Left lung (tissue), 4 donors: ENCODE measurements at regions not wholly inside any gene's neighbourhood (a gene's known extent, or its start where the extent isn't known, plus 50 kb on each side); places are given as distances from the start of the nearest gene placed in this dataset.
"Not testable (repeated sequence)": the region's sequence is repeated elsewhere in the genome, so short reads cannot be mapped to it uniquely, and the experiment has no call there.

Source experiments
- ATAC-seq: fragments of 200-7000 bp; cut with Tn5 transposase; one replicate; pipeline ENCODE4 v1.9.1; 2020; ENCODE audit warnings: moderate library complexity
- DNase-seq, 4 donors: peaks; one replicate each; pipeline ENCODE4 v3.0.0-alpha.2; 2013 to 2020
- H3K27ac ChIP-seq, 2 donors: fragments of 200-600 bp; sonication (generic) in 1 of 2; one replicate each; pipeline versions ENCODE4 v1.5.0 to v1.8.0; 2020 to 2021
- H3K27me3 ChIP-seq, 2 donors: fragments of 200-600 bp; sonication (generic) in 1 of 2; one replicate each; pipeline versions ENCODE4 v1.5.0 to v1.8.0; 2020 to 2021
- H3K36me3 ChIP-seq, 2 donors: fragments of 200-600 bp; sonication (generic) in 1 of 2; one replicate each; pipeline versions ENCODE4 v1.5.0 to v1.8.0; 2020 to 2021
- H3K4me1 ChIP-seq, 2 donors: fragments of 200-600 bp; one replicate each; pipeline ENCODE4 v1.8.0; 2021
- H3K4me3 ChIP-seq, 2 donors: fragments of 200-600 bp; sonication (generic) in 1 of 2; one replicate each; pipeline versions ENCODE4 v1.5.0 to v1.8.0; 2020 to 2021; ENCODE audit warnings: mild to moderate bottlenecking in 1 of 2
- H3K9me3 ChIP-seq, 2 donors: fragments of 200-600 bp; sonication (generic) in 1 of 2; one replicate each; pipeline versions ENCODE4 v1.5.0 to v1.8.0; 2020 to 2021
- CTCF ChIP-seq, 2 donors: fragments of 200-600 bp; sonication (generic) in 1 of 2; IDR thresholded peaks; one replicate each; pipeline versions ENCODE4 v1.5.0 to v1.8.0; 2021; ENCODE audit warnings: antibody characterized with exemption in 2 of 2
- intact Hi-C, 2 donors: fragments of 100-400 bp; cut with DNase I; formaldehyde crosslinking; loops; one replicate each; pipeline versions ENCODE4 v1.11.2 to v1.14.2; 2022
- donor health status: DM: no; HTN: yes; CAD: no.
- donor health status: DM: no; HTN: no; CAD: no.

DNA sequence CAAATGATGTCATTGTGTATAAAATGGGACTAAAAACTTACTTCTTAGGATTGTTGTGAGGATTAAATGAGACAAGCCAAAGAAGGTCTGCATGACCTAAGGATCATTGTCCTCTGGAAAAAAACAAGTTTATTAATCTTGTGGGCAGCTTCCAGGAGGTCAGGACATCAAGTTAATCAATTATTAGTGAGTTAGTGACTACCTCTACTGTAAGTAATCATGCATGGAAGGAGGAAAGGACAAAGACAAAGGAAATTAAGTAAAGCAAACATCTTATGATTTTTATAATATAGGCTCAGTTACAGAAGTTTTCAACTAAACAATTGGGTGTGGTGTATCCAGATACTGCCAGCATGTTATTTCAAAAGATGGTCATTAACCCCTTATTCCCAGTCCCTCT lies 129.3 kb upstream of the TUT7 start:
- DNase-seq (no peak), ATAC-seq (no peak)
- Histone ChIP-seq H3K27ac (no peak overlapping the region), H3K36me3 (no peaks in the 10 kb centered on the region), H3K4me3 (no peak overlapping the region), H3K4me1 (no peaks in the 10 kb centered on the region), H3K27me3 (no peaks in the 10 kb centered on the region), H3K9me3 (no peaks in the 10 kb centered on the region)
- no peak for TF ChIP-seq CTCF (IDR thresholded peaks at IDR 0.05)
- intact Hi-C loops = no loop called here

DNA sequence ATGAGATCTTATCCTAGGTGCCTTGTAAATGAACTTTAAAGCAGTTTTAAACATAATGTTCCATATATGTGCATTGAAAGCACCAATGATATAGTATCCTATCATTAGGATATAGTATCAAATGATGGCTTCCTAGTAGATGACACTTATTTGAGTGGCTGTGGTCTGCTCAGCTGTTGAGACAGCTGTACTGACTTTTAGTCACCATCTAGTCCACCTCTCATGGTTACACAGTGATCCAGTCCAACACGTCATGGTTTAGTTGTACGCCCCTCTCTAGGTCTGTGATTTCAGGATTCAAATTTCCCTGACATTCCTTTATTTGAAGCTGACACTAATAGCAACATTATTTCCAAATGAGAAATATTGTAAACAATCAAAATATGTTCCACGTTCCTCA lies 127.3 kb upstream of the TUT7 start:
- ATAC-seq = no peak
- Histone ChIP-seq H3K27me3 (peaks cover 0 to 5% of the 10 kb centered on the region in 2 donors), H3K4me1 (no peaks in the 10 kb centered on the region), H3K36me3 (no peaks in the 10 kb centered on the region), H3K9me3 (no peaks in the 10 kb centered on the region), H3K4me3 (no peak overlapping the region), H3K27ac (no peak overlapping the region)
- DNase-seq = no peak
- intact Hi-C loops = no loop called here
- no peak for TF ChIP-seq CTCF (IDR thresholded peaks at IDR 0.05)

DNA sequence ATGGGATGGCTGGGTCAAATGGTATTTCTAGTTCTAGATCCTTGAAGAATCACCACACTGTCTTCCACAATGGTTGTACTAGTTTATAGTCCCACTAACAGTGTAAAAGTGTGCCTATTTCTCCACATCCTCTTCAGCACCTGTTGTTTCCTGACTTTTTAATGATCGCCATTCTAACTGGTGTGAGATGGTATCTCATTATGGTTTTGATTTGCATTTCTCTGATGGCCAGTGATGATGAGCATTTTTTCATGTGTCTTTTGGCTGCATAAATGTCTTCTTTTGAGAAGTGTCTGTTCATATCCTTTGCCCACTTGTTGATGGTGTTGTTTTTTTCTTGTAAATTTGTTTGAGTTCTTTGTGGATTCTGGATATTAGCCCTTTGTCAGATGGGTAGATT lies 121.0 kb upstream of the TUT7 start:
- DNase-seq, intact Hi-C loops, H3K4me1 ChIP-seq, H3K9me3 ChIP-seq, H3K27me3 ChIP-seq, H3K27ac ChIP-seq, ATAC-seq, H3K4me3 ChIP-seq, H3K36me3 ChIP-seq: not testable (repeated sequence)

DNA sequence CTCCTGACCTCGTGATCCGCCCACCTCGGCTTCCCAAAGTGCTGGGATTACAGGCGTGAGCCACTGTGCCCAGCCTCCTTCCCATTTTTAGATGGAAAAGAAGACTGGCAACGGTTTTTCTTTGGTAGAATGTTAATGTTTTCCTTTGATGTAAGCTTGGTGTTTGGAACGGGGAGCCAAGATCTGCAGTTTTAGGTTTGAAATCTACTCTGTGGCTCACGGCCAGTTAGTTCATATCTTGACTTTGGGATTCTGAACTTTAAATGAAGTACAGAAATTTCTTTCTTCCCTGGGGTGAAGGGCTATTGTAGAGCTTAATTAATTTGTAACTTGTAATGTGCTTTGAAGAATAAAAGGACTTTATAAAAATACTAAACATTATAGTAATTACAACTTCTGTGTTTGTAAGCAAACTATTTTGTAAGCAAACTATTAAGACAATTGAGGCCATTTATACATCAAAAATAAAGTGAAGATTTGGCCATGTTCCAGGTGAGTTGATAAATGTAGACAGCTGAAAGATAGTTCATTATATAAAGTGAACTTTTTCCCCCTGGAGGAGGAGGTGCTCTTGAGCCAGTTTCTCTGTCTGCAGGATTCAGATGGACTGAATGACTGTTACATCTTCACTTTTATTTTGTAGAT lies 117.1 kb upstream of the TUT7 start:
- intact Hi-C loops = no loop called here
- Histone ChIP-seq H3K27ac (no peak overlapping the region), H3K9me3 (no peaks in the 10 kb centered on the region), H3K27me3 (peaks cover 0 to 9% of the 10 kb centered on the region in 2 donors), H3K4me3 (no peak overlapping the region), H3K36me3 (no peaks in the 10 kb centered on the region), H3K4me1 (no peaks in the 10 kb centered on the region)
- no peak for TF ChIP-seq CTCF (IDR thresholded peaks at IDR 0.05)
- DNase-seq = no peak
- ATAC-seq = no peak

DNA sequence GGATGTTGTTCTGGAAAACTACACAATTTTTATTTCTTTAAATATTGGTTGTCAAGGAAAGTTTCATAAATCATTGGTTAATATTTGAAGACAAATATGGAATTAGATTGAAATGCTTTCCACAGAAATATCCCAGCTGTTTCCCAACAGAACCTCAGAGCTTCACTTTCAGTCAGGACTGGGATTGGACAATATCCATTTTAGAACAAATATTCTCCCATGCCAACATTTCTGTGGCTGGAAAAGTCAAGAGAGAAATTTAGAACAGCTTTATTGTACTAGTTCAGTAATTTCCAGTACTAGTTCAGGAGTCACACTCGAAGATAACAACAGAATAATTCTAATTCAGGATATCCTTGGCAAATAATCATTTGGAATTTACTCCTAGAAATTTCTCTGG lies 116.1 kb upstream of the TUT7 start:
- ATAC-seq (peak; percentile 34), DNase-seq (peak in 1 of 4 donors; percentile 23)
- no peaks in the 10 kb centered on the region for H3K9me3 ChIP-seq
- H3K36me3 ChIP-seq = no peaks in the 10 kb centered on the region
- TF ChIP-seq CTCF (IDR thresholded peaks at IDR 0.05) = no peak
- peaks cover 0 to 9% of the 10 kb centered on the region in 2 donors for H3K27me3 ChIP-seq
- no peaks in the 10 kb centered on the region for H3K4me1 ChIP-seq
- H3K27ac ChIP-seq = no peak overlapping the region
- intact Hi-C loops = no loop called here
- H3K4me3 ChIP-seq = no peak overlapping the region
